ENCODE measurements at regions not wholly inside any gene's neighbourhood (a gene's known extent, or its start where the extent isn't known, plus 50 kb on each side); places are given as distances from the start of the nearest gene placed in this dataset.
A peak's percentile ranks its signal among the peaks of the same experiment; 100 is the strongest.
"Not testable (repeated sequence)": the region's sequence is repeated elsewhere in the genome, so short reads cannot be mapped to it uniquely, and the experiment has no call there.

GRCh38 chr12:75658901-75659823 is 147.8 kb upstream of the KRR1 start:
- DNase-seq: peak; percentile 3 to 7

- no peak for DNase-seq
Observed at GRCh38 chr12:75658286-75658685, 146.9 kb upstream of the KRR1 start.

- DNase-seq: no peak
Observed at GRCh38 chr12:75657831-75658230, 146.4 kb upstream of the KRR1 start.

DNA sequence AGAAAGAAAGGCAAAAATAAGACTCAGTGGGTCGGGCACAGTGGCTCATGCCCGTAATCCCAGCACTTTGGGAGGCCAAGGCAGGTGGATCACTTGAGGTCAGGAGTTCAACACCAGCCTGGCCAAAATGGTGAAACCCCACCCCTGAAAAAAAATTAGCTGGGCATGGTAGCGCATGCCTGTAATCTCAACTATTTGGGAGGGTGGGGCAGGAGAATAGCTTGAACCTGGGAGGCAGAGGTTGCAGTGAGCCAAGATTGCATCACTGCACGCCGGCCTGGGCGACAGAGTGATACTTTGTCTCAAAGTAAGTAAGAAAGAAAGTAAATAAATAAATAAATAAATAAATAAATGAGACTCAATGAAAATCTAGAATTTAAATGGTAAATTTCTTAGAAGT is 145.9 kb upstream of the KRR1 start:
- not testable (repeated sequence) for DNase-seq

DNA sequence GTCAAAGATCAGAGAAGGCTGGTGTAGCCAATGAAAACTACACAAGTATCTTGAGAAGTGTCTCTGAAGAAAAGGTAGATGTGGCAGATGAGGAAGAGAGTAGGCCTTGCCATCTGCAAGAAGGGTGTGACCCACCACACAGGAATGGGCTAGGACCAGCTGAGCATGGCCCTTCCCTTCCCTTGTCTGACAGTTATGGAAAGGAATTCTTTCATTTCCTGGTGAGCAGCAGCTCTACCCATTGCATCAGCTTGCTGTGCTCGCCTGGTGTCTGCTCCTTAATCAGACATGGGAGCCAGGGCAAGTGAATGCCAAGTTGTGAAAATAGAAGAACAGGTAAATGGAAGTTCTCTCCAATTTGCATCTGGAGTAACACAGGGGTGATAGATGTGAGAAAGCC is 145.2 kb upstream of the KRR1 start:
- no peak for DNase-seq

DNA sequence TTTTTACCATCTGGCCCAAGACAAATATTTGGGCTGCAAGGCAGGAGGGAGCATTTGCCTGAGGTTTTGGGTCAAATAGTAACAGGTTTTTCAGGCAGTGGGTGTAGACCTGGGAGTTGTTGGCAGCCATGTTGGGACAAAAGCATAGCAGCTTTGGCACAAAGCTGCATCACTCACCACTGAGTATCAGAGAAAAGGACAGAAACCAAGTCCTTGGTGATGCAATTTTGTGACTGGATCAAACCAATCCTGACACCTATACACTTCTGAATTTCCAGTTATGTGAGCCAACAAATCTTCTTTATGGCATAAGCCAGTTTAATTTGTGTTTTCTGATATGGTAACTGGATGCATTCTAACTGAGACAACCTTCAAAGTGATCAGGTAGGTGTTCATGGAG is 144.8 kb upstream of the KRR1 start:
- no peak for DNase-seq

DNA sequence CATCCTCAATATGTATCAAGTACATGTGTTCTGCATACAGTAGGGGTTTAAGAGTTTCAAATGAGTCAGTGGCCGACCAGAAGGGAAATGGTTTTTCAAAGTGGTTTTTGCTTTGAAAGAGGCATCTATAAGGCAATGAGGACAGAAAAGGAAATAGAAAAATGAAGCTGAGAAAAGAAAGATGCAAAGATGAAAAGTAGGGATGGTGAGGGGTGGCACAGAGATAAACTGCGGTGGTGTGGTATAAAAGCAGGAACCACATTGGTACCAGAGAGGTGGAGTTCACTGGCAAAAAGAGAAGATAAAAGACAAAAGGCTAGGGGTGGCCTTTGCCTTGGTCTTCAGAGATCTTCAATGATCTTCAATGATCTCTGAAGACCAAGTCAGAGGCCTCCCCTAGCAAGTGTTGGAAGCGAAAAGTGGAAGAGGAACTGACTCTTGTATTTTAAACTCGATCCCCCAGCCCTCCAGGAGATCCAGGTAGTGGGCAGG is 144.0 kb upstream of the KRR1 start:
- no peak for DNase-seq

GRCh38 chr12:75651342-75651695 is 139.9 kb upstream of the KRR1 start:
- no peak for DNase-seq

DNA sequence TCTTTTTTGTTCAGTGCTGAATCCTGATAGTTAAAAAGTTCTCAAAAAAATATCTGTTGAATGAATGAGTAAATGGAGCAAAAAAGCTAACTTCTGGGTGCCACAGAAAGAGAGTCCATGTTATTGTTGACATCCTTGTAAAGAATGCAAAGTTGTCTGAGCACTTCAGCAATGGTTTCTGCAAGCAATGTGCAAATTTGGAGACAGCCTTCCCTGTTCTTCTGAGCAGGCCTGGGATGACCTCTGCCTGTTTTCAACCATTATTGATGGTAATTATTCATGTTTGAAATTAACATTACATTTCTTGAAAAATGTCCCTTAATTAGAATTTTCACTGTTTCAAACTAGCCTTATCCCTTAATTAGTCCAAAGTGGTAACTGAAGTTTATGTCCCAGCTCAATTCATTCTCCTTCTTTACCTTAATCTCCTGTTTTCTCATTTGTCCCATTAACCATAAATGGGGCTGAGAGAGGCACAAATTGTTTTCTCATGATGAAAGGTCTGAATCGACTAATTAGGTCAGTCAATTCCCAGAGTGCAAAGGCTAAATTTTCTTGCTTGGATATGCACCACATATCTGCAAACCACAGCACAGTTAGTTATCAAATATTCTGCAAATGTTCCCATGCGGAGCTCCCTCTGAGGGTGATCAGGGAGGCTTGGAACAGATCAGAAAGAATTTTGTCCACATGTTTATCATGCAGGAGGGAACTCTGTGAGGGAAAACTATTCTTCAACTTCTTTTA is 139.4 kb upstream of the KRR1 start:
- no peak for DNase-seq

DNA sequence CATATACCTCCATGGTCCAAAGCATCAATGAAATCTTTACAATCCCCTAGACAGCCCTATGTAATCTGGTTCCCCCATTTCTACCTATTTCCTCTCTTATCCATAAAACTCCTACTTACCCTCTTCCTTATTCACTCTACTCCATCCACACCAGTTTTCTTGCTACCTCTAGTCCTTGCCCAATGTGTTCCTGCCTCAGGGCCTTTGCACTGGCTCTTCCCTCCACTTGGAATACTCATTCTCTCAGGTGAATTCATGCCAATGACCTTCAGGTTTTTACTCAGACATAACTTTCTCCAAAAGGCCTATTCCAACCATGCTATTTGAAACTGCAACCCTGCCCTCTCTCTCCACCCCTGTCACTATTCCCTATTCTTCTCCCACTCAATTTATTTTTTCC is 138.7 kb upstream of the KRR1 start:
- no peak for DNase-seq

DNA sequence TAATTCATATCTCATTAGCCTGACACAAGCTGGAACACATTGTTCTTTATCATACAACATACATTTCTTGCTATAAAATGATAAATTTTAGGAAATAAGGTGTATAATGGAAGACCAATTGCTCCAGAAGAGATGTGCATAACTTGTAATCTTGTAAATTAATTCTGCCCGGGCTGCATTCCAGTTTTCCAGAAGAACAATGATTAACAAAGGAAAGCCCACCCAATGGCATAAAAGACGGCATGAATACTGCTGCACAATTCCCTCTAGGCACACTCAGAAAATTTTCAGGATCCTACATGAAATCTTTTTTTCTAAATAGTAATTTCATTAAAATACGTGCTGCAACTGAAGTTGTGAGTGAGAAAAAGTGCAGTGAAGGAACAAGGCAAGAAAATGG is 137.4 kb upstream of the KRR1 start:
- DNase-seq: no peak

DNA sequence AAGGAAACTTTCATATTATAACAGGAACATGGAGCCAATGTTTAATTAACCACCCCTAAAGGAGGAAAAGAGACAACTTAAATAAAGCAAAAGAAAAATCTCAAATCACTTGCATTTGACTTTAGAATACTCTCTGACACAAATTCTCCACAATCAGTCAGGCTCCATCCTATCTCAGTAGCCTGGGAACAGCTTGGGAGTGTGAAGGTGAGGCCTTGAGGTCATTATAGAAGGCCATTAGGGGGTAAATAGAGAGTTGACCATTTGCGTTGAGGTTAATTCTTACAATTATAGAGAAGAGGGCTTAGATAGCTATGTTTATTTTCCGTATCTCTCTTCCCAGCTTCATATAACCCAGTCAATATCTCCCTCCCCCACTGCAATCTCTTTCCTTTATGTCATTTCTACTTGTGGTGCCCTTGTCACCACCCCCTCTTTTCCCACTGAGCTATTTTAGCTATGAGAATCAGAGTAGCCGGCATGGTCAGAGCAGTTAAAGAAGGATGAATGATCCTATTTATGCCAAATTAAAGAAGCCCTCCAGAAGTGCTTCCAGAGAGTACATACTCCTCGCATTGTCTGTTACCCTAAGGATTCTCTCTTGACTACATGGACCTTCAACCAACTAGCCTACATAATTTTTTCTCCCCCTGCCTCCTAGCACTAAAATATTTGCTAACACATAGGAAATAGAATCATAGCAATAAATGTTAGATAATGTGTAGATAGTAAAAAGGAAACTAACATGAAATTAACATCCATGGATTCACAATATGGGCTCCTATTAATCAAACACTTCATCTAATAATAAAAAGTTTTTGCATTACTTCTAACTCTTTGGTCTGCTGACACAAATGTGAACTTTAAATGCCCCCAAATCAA is 135.2 kb upstream of the KRR1 start:
- DNase-seq: no peak

GRCh38 chr12:75644472-75645072 is 133.2 kb upstream of the KRR1 start:
- no peak for DNase-seq

DNA sequence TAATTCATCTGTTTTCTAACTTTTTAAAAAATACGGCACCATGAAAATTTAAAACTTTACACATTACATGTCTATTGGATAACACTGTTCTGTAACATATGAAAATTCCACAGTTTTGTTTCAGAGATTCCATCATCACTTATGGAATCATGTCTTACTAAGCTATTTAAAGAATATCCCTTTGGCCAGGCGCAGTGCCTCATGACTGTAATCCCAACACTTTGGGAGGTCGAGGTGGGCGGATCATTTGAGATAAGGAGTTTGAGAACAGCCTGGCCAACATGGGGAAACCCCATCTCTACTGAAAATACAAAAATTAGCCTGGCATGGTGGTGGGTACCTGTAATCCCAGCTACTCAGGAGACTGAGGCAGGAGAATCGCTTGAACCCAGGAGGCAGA is 131.7 kb upstream of the KRR1 start:
- not testable (repeated sequence) for DNase-seq

- no peak for DNase-seq
Observed at GRCh38 chr12:75642226-75642625, 130.8 kb upstream of the KRR1 start.

- peak; percentile 16 to 19 for DNase-seq
Observed at GRCh38 chr12:75641031-75641780, 129.8 kb upstream of the KRR1 start.

DNA sequence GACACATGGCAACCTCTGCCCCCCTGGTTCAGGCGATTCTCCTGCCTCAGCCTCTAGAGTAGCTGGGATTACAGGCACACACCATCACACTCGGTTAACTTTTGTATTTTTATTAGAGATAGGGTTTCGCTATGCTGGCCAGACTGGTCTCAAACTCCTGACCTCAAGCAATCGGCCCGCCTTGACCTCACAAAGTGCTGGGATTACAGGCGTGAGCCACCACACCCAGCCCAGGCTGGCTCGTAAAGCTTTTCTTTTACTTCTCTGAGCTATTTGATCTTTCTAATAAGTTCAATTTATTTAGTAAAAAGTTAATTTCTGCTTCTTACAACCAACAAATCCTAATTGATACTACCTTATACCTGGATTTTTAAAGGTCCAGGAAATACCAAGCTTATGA is 127.4 kb upstream of the KRR1 start:
- DNase-seq: no peak

DNA sequence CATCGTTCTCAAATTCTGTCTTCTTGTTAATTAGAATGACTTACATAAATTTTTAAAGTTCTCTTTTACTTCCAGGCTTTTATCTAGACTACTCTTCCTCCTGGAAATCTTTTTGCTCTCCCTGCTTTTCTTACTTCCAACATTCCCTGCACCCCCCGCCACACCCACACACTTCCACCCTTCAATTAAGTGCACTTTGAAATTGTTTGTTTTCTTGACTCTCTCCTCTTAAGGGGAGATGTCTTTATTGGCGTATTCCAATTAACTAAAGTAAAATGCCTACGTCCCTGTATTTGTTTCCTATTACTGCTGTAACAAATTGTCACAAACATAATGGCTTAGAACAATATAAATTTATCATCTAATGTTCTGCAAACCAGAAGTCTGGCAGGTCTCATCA is 125.2 kb upstream of the KRR1 start:
- no peak for DNase-seq

GRCh38 chr12:75635606-75636444 is 124.4 kb upstream of the KRR1 start:
- DNase-seq: no peak

GRCh38 chr12:75634244-75635222 is 123.1 kb upstream of the KRR1 start:
- no peak for DNase-seq
